DND-41 (cell line): ENCODE measurements at regions not wholly inside any gene's neighbourhood (a gene's known extent, or its start where the extent isn't known, plus 50 kb on each side); places are given as distances from the start of the nearest gene placed in this dataset.

Experiments used
- EZH2 ChIP-seq: IDR thresholded peaks from 3 replicates; pipeline ENCODE4 v1.6.1; 2012; ENCODE audit warnings: borderline replicate concordance, low read depth, mild to moderate bottlenecking, moderate library complexity, low read length, inconsistent platforms; ENCODE audit not compliant: severe bottlenecking
- TF ChIP-seq, protein P1 (sequence below): IDR thresholded peaks from 2 replicates; pipeline ENCODE4 v1.5.1; 2012; ENCODE audit warnings: borderline replicate concordance, low read length, moderate library complexity, mild to moderate bottlenecking; ENCODE audit not compliant: poor library complexity, severe bottlenecking; ENCODE audit errors: extremely low read depth

DNA sequence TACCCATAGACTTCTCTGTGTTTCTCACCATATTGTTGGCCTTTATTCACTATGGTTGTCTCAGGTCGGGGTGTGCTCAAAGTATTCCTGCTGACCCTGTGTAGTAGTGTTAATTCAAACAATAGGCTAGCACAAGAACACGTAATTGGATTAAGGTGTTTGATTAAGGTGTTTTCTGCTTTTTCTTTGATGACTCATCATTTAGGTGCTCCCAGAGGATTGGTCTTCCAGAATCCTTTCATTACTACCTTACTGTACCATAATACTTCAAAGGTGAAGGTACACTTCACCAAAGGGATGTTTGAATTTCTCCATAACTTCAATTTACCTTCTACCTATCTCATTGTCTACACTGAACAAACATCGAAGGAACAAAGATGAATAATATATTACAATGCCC, 121.7 kb upstream of the CCDC160 start:
- TF ChIP-seq, protein P1, sequence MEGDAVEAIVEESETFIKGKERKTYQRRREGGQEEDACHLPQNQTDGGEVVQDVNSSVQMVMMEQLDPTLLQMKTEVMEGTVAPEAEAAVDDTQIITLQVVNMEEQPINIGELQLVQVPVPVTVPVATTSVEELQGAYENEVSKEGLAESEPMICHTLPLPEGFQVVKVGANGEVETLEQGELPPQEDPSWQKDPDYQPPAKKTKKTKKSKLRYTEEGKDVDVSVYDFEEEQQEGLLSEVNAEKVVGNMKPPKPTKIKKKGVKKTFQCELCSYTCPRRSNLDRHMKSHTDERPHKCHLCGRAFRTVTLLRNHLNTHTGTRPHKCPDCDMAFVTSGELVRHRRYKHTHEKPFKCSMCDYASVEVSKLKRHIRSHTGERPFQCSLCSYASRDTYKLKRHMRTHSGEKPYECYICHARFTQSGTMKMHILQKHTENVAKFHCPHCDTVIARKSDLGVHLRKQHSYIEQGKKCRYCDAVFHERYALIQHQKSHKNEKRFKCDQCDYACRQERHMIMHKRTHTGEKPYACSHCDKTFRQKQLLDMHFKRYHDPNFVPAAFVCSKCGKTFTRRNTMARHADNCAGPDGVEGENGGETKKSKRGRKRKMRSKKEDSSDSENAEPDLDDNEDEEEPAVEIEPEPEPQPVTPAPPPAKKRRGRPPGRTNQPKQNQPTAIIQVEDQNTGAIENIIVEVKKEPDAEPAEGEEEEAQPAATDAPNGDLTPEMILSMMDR = no peak
- no peak for TF ChIP-seq EZH2
